ENCODE measurements at regions not wholly inside any gene's neighbourhood (a gene's known extent, or its start where the extent isn't known, plus 50 kb on each side); places are given as distances from the start of the nearest gene placed in this dataset.

DNA sequence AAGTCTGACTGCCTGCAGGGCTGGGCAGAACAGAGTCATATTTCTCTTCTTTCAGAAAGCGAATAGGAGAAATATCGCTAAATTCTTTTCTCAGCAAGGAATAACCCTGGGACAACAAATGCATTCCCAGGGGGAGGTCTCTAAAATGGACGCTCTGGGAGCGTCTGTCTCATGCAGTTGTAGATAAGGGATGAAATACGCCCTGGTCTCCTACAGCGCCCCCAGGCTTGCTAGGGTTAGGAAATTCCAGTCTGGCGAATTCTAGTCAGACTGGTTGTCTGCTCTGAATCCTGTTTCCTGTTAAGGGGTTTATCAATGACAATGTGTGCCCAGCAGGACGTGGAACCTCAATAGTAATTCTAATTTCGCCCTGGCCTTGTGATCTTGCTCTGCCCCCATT, 1214.1 kb downstream of the DIAPH3 start:
- no peak for DNase-seq (ENCODE audit: low read depth in 1 of 2, low spot score in 1 of 2)
- Histone ChIP-seq H3K27me3 (ENCODE audit: insufficient read depth, poor library complexity, severe bottlenecking) (no peaks in the 10 kb centered on the region), H3K4me3 (replicated peaks; ENCODE audit: insufficient read depth, low read length) (no peak overlapping the region), H3K27ac (replicated peaks) (no peak overlapping the region)
- TF ChIP-seq, protein P1, sequence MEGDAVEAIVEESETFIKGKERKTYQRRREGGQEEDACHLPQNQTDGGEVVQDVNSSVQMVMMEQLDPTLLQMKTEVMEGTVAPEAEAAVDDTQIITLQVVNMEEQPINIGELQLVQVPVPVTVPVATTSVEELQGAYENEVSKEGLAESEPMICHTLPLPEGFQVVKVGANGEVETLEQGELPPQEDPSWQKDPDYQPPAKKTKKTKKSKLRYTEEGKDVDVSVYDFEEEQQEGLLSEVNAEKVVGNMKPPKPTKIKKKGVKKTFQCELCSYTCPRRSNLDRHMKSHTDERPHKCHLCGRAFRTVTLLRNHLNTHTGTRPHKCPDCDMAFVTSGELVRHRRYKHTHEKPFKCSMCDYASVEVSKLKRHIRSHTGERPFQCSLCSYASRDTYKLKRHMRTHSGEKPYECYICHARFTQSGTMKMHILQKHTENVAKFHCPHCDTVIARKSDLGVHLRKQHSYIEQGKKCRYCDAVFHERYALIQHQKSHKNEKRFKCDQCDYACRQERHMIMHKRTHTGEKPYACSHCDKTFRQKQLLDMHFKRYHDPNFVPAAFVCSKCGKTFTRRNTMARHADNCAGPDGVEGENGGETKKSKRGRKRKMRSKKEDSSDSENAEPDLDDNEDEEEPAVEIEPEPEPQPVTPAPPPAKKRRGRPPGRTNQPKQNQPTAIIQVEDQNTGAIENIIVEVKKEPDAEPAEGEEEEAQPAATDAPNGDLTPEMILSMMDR (IDR thresholded peaks at IDR 0.05; ENCODE audit: insufficient read depth, low read length): no peak
- TF ChIP-seq, protein P2, sequence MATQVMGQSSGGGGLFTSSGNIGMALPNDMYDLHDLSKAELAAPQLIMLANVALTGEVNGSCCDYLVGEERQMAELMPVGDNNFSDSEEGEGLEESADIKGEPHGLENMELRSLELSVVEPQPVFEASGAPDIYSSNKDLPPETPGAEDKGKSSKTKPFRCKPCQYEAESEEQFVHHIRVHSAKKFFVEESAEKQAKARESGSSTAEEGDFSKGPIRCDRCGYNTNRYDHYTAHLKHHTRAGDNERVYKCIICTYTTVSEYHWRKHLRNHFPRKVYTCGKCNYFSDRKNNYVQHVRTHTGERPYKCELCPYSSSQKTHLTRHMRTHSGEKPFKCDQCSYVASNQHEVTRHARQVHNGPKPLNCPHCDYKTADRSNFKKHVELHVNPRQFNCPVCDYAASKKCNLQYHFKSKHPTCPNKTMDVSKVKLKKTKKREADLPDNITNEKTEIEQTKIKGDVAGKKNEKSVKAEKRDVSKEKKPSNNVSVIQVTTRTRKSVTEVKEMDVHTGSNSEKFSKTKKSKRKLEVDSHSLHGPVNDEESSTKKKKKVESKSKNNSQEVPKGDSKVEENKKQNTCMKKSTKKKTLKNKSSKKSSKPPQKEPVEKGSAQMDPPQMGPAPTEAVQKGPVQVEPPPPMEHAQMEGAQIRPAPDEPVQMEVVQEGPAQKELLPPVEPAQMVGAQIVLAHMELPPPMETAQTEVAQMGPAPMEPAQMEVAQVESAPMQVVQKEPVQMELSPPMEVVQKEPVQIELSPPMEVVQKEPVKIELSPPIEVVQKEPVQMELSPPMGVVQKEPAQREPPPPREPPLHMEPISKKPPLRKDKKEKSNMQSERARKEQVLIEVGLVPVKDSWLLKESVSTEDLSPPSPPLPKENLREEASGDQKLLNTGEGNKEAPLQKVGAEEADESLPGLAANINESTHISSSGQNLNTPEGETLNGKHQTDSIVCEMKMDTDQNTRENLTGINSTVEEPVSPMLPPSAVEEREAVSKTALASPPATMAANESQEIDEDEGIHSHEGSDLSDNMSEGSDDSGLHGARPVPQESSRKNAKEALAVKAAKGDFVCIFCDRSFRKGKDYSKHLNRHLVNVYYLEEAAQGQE (IDR thresholded peaks at IDR 0.05; ENCODE audit: insufficient replicate concordance, low read depth): no peak
- TF ChIP-seq SPI1 (IDR thresholded peaks at IDR 0.05; ENCODE audit: borderline replicate concordance, low read depth) (no peak), GABPA (IDR thresholded peaks at IDR 0.05; ENCODE audit: low read depth) (no peak), POLR2AphosphoS5 (IDR thresholded peaks at IDR 0.05; ENCODE audit: low read depth) (no peak)

DNA sequence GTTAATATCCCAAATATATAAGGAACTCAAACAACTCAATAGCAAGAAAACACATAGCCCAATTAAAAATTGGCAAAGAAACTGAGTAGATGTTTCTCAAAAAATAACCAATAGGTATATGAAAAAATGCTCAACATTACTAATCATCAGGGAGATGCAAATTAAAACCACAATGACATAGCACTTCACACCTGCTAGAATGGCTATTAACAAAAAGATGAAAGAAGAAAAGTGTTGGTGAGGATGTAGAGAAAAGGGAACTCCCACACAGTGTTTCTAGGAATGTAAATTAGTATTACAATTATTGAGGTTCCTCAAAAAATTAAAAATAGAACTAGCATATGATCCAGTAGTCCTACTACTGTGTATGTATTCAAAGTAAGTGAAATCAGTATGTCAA, 1212.8 kb downstream of the DIAPH3 start:
- H3K27me3 ChIP-seq (ENCODE audit: insufficient read depth, poor library complexity, severe bottlenecking): no peaks in the 10 kb centered on the region
- H3K4me3 ChIP-seq (replicated peaks; ENCODE audit: insufficient read depth, low read length): no peak overlapping the region
- no peak overlapping the region for H3K27ac ChIP-seq (replicated peaks)
- TF ChIP-seq POLR2AphosphoS5 (IDR thresholded peaks at IDR 0.05; ENCODE audit: low read depth) (no peak), GABPA (IDR thresholded peaks at IDR 0.05; ENCODE audit: low read depth) (no peak), SPI1 (IDR thresholded peaks at IDR 0.05; ENCODE audit: borderline replicate concordance, low read depth) (no peak)
- TF ChIP-seq, protein P2 (IDR thresholded peaks at IDR 0.05; ENCODE audit: insufficient replicate concordance, low read depth): no peak
- TF ChIP-seq, protein P1 (IDR thresholded peaks at IDR 0.05; ENCODE audit: insufficient read depth, low read length): no peak
- DNase-seq (ENCODE audit: low read depth in 1 of 2, low spot score in 1 of 2): no peak

DNA sequence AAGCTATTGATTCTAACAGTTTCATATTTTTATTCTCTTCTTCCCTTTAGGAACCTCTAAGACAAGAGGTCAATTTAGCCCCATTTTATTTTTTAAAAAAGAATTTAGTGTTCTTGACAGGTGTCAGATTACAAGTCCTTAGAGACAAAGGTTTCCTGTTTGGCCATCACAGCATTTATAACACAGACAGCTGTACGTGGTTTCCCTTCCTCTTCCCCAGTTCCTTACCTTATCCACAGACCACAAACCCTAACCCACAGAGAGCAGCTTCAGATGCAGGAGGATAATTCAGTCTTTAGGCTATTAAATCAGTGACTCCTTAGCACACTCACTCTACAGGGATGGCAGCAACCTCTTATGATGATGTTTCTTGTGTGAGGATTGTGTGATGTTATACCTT, 1210.1 kb downstream of the DIAPH3 start:
- no peaks in the 10 kb centered on the region for H3K27me3 ChIP-seq (ENCODE audit: insufficient read depth, poor library complexity, severe bottlenecking)
- TF ChIP-seq, protein P2 (IDR thresholded peaks at IDR 0.05; ENCODE audit: insufficient replicate concordance, low read depth): no peak
- no peak for TF ChIP-seq GABPA (IDR thresholded peaks at IDR 0.05; ENCODE audit: low read depth)
- TF ChIP-seq SPI1 (IDR thresholded peaks at IDR 0.05; ENCODE audit: borderline replicate concordance, low read depth): no peak
- TF ChIP-seq POLR2AphosphoS5 (IDR thresholded peaks at IDR 0.05; ENCODE audit: low read depth): no peak
- TF ChIP-seq, protein P1 (IDR thresholded peaks at IDR 0.05; ENCODE audit: insufficient read depth, low read length): no peak
- DNase-seq (ENCODE audit: low read depth in 1 of 2, low spot score in 1 of 2): peak in 1 of 2 experiments; percentile 48
- no peak overlapping the region for H3K27ac ChIP-seq (replicated peaks)
- H3K4me3 ChIP-seq (replicated peaks; ENCODE audit: insufficient read depth, low read length): no peak overlapping the region

Measured in HL-60 (cell line).